ENCODE measurements at regions not wholly inside any gene's neighbourhood (a gene's known extent, or its start where the extent isn't known, plus 50 kb on each side); places are given as distances from the start of the nearest gene placed in this dataset.

DNA sequence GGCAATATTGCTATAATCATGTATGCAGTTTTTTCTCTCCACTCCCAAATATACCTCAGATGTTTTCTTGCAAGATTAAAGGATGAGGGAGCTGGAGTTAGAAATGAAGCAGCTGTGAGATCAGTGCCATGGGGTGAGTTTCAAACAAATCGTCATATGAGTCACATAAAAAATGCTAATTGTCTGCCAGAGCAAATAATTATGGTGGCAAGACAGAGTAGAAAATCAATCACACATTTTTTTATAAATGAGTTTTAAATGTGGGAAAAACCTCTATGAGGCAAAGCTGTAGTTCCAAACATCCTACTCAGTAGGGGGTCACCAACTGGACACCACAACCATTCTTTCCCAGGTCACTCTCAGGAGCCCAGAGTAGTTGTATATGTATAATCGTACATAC is 55.3 kb downstream of the CH25H start:
- TF ChIP-seq, protein P1, sequence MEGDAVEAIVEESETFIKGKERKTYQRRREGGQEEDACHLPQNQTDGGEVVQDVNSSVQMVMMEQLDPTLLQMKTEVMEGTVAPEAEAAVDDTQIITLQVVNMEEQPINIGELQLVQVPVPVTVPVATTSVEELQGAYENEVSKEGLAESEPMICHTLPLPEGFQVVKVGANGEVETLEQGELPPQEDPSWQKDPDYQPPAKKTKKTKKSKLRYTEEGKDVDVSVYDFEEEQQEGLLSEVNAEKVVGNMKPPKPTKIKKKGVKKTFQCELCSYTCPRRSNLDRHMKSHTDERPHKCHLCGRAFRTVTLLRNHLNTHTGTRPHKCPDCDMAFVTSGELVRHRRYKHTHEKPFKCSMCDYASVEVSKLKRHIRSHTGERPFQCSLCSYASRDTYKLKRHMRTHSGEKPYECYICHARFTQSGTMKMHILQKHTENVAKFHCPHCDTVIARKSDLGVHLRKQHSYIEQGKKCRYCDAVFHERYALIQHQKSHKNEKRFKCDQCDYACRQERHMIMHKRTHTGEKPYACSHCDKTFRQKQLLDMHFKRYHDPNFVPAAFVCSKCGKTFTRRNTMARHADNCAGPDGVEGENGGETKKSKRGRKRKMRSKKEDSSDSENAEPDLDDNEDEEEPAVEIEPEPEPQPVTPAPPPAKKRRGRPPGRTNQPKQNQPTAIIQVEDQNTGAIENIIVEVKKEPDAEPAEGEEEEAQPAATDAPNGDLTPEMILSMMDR (IDR thresholded peaks at IDR 0.05; ENCODE audit: borderline replicate concordance, extremely low read depth, low read length, poor library complexity, severe bottlenecking), result no peak
- TF ChIP-seq EZH2 (IDR thresholded peaks at IDR 0.05; ENCODE audit: borderline replicate concordance, low read depth, low read length, severe bottlenecking), result no peak

Data from DND-41 (cell line).